Endothelial cell of umbilical vein (primary cell): ENCODE measurements at regions not wholly inside any gene's neighbourhood (a gene's known extent, or its start where the extent isn't known, plus 50 kb on each side); places are given as distances from the start of the nearest gene placed in this dataset.

Experiments
- BruUV-seq: library from RNA; stranded (reverse); fragments of 400-500 nt; replicated peaks from 2 replicates; lab custom pipeline; 2021; lab: Mats Ljungman, UMichigan
- CTCF ChIA-PET: fragments of 300-600, 350-600 bp; sonication (Branson Sonifier 250); formaldehyde crosslinking; loops from one replicate; lab custom pipeline; 2021; ENCODE audit warnings: antibody characterized with exemption, inconsistent platforms; lab: Charles Lee
- POLR2A ChIA-PET: fragments of 300-600, 350-600 bp; sonication (Branson Sonifier 250); formaldehyde crosslinking; loops from one replicate; lab custom pipeline; 2021; ENCODE audit warnings: antibody characterized with exemption, inconsistent platforms; lab: Charles Lee
- DNase-seq: peaks from one replicate; pipeline ENCODE4 v3.0.0-alpha.2; 2011; ENCODE audit warnings: low read depth, low spot score
- FAIRE-seq: peaks from 2 replicates; lab custom pipeline; 2011; peaks lifted over from hg19 to GRCh38; lab: Jason Lieb, UNC
- H2AFZ ChIP-seq: 2 replicates; pipeline ENCODE4 v1.6.0; 2012; ENCODE audit warnings: low read depth, low read length, control low read depth, inconsistent platforms
- H3K27ac ChIP-seq: 2 replicates; pipeline ENCODE4 v1.5.1; 2011; ENCODE audit warnings: low read depth, mild to moderate bottlenecking, control low read depth, low read length, moderate library complexity; ENCODE audit not compliant: insufficient read depth
- H3K27me3 ChIP-seq, 2 experiments: 2 replicates each; pipeline versions ENCODE4 v1.6.0 to v1.6.1; 2011; ENCODE audit warnings: low read length in 2 of 2, mixed read lengths in 1 of 2; ENCODE audit not compliant: control insufficient read depth in 2 of 2, insufficient read depth in 2 of 2
- H3K36me3 ChIP-seq, 2 experiments: 2 replicates in 1 of 2; 3 replicates in 1 of 2; pipeline ENCODE4 v1.5.1; 2011; ENCODE audit warnings: low read length in 2 of 2, mild to moderate bottlenecking in 1 of 2, moderate library complexity in 1 of 2; ENCODE audit not compliant: control insufficient read depth in 2 of 2, insufficient read depth in 2 of 2; ENCODE audit errors: extremely low read depth in 1 of 2
- H3K4me1 ChIP-seq: 3 replicates; pipeline ENCODE4 v1.5.1; 2011; ENCODE audit warnings: mild to moderate bottlenecking, low read length; ENCODE audit not compliant: control insufficient read depth, insufficient read depth; ENCODE audit errors: extremely low read depth
- H3K4me2 ChIP-seq: 2 replicates; pipeline ENCODE4 v1.6.1; 2011; ENCODE audit warnings: low read length, control low read depth, mixed read lengths; ENCODE audit not compliant: insufficient read depth
- H3K4me3 ChIP-seq, 3 experiments: fragments of 200-600 bp in 1 of 3; sonication (generic), shearing (Covaris generic) in 1 of 3; replicated peaks in 1 of 3; 2 replicates each; pipeline ENCODE4 v1.5.1; 2011 to 2016; ENCODE audit warnings: control low read depth in 3 of 3, low read length in 3 of 3, mild to moderate bottlenecking in 2 of 3, inconsistent platforms in 1 of 3, low read depth in 1 of 3, moderate library complexity in 1 of 3; ENCODE audit not compliant: insufficient read depth in 1 of 3
- H3K79me2 ChIP-seq: 2 replicates; pipeline ENCODE4 v1.6.0; 2012; ENCODE audit warnings: low read length, inconsistent platforms; ENCODE audit not compliant: control insufficient read depth, insufficient read depth
- H3K9ac ChIP-seq: replicated peaks from 2 replicates; pipeline ENCODE3; 2011; ENCODE audit warnings: low read length, control low read depth; ENCODE audit not compliant: insufficient read depth; ENCODE audit errors: extremely low read depth
- H3K9me1 ChIP-seq: replicated peaks from 3 replicates; pipeline ENCODE4 v1.6.0; 2011; ENCODE audit warnings: mild to moderate bottlenecking, low read length; ENCODE audit not compliant: control insufficient read depth, insufficient read depth; ENCODE audit errors: extremely low read depth
- H3K9me3 ChIP-seq: replicated peaks from 2 replicates; pipeline ENCODE4 v1.5.1; 2012; ENCODE audit warnings: low read length, inconsistent platforms; ENCODE audit not compliant: control insufficient read depth, insufficient read depth
- H4K20me1 ChIP-seq: replicated peaks from 2 replicates; pipeline ENCODE3; 2011; ENCODE audit warnings: mild to moderate bottlenecking, low read length; ENCODE audit not compliant: control insufficient read depth, insufficient read depth; ENCODE audit errors: extremely low read depth
- CTCF ChIP-seq, 2 donors: IDR thresholded peaks; 1 replicate in 1 of 2; 2 replicates in 1 of 2; pipeline ENCODE4 v1.5.1; 2011; ENCODE audit warnings: low read length in 2 of 2, mild to moderate bottlenecking in 2 of 2, moderate library complexity in 2 of 2, control low read depth in 1 of 2, inconsistent platforms in 1 of 2, low read depth in 1 of 2; ENCODE audit not compliant: insufficient read depth in 1 of 2; ENCODE audit errors: extremely low read depth in 1 of 2
- EZH2 ChIP-seq: IDR thresholded peaks from 2 replicates; pipeline ENCODE4 v1.6.1; 2012; ENCODE audit warnings: borderline replicate concordance, low read depth, mild to moderate bottlenecking, moderate library complexity, low read length, inconsistent platforms; ENCODE audit not compliant: severe bottlenecking
- FOS ChIP-seq: IDR thresholded peaks from 2 replicates; pipeline ENCODE4 v1.6.1; 2011; ENCODE audit warnings: mild to moderate bottlenecking, low read length, moderate library complexity, borderline replicate concordance; ENCODE audit not compliant: insufficient read depth
- GATA2 ChIP-seq: IDR thresholded peaks from 2 replicates; pipeline ENCODE4 v1.7.0; 2011; ENCODE audit warnings: low read depth, mild to moderate bottlenecking, moderate library complexity, mixed read lengths, low read length; ENCODE audit not compliant: insufficient read length, insufficient read depth
- JUN ChIP-seq: IDR thresholded peaks from 2 replicates; pipeline ENCODE4 v1.6.1; 2011; ENCODE audit warnings: borderline replicate concordance, low read depth; ENCODE audit not compliant: insufficient read length, insufficient read depth
- MAX ChIP-seq: IDR thresholded peaks from 2 replicates; pipeline ENCODE4 v1.6.1; 2011; ENCODE audit not compliant: insufficient read depth, insufficient read length
- MYC ChIP-seq: IDR thresholded peaks from one replicate; pipeline ENCODE4 v1.6.1; 2011; ENCODE audit warnings: mild to moderate bottlenecking, low read depth, low read length
- POLR2A ChIP-seq: IDR thresholded peaks from 2 replicates; pipeline ENCODE4 v1.6.1; 2012; ENCODE audit warnings: low read depth, mild to moderate bottlenecking, control low read depth, low read length
- POLR2AphosphoS5 ChIP-seq: IDR thresholded peaks from 2 replicates; pipeline ENCODE4 v1.6.1; 2012; ENCODE audit warnings: low read depth, mild to moderate bottlenecking, control low read depth, low read length, moderate library complexity; ENCODE audit not compliant: insufficient read depth
- dilution Hi-C: fragments of 300-500 bp; cut with MboI; formaldehyde crosslinking; loops from one replicate; pipeline ENCODE4 v1.15.0; 2019; ENCODE audit warnings: low sequenced_read_pairs; ENCODE audit not compliant: extremely low pct_ligation_motif_present
- intact Hi-C: fragments of 100-400 bp; cut with micrococcal nuclease; formaldehyde crosslinking; loops from one replicate; pipeline ENCODE4 v1.10.0; 2022

- Histone ChIP-seq H3K4me3 (no peak overlapping the region), H3K9ac (no peak overlapping the region), H4K20me1 (no peaks in the 10 kb centered on the region), H3K79me2 (no peaks in the 10 kb centered on the region), H2AFZ (no peak overlapping the region), H3K27me3 (no peaks in the 10 kb centered on the region), H3K9me1 (no peaks in the 10 kb centered on the region), H3K27ac (no peak overlapping the region), H3K4me2 (no peak overlapping the region), H3K4me1 (no peaks in the 10 kb centered on the region), H3K9me3 (peaks cover 5% of the 10 kb centered on the region), H3K36me3 (no peaks in the 10 kb centered on the region)
- no TSS peak for BruUV-seq
- POLR2A ChIA-PET, result no interaction called here
- no peak for FAIRE-seq
- CTCF ChIA-PET, result no interaction called here
- dilution Hi-C loops (no loop called here), intact Hi-C loops (no loop called here)
- DNase-seq, result no peak
- TF ChIP-seq POLR2A (no peak), GATA2 (no peak), MYC (no peak), FOS (no peak), POLR2AphosphoS5 (no peak), MAX (no peak), JUN (no peak)
These were observed 2082.1 kb upstream of the RAG2 start for GRCh38 chr11:38680166-38680565.

GRCh38 chr11:38672445-38672844 lies 2074.4 kb upstream of the RAG2 start:
- no peak overlapping the region for H3K4me3 ChIP-seq
- peaks cover 2% of the 10 kb centered on the region for H3K9me3 ChIP-seq
- H3K79me2 ChIP-seq, result no peaks in the 10 kb centered on the region
- CTCF ChIA-PET, result no interaction called here
- FAIRE-seq (no peak), DNase-seq (no peak)
- H3K9me1 ChIP-seq, result no peaks in the 10 kb centered on the region
- POLR2A ChIA-PET, result no interaction called here
- H2AFZ ChIP-seq, result no peak overlapping the region
- H3K9ac ChIP-seq, result no peak overlapping the region
- dilution Hi-C loops, result no loop called here
- no TSS peak for BruUV-seq
- H3K27ac ChIP-seq, result no peak overlapping the region
- no peaks in the 10 kb centered on the region for H4K20me1 ChIP-seq
- no peaks in the 10 kb centered on the region for H3K4me1 ChIP-seq
- intact Hi-C loops, result no loop called here
- H3K27me3 ChIP-seq, result no peaks in the 10 kb centered on the region
- no peak overlapping the region for H3K4me2 ChIP-seq
- H3K36me3 ChIP-seq, result no peaks in the 10 kb centered on the region
- no peak for TF ChIP-seq MYC
- no peak for TF ChIP-seq POLR2A
- TF ChIP-seq CTCF (IDR thresholded peaks at IDR 0.05; ENCODE audit: extremely low read depth in 1 of 2, insufficient read depth in 1 of 2, low read depth in 1 of 2, low read length in 2 of 2), result no peak
- TF ChIP-seq MAX, result no peak
- TF ChIP-seq GATA2, result no peak
- TF ChIP-seq FOS, result no peak
- TF ChIP-seq EZH2, result no peak
- TF ChIP-seq JUN, result no peak
- no peak for TF ChIP-seq POLR2AphosphoS5
